Panc1 (cell line): ENCODE measurements at regions not wholly inside any gene's neighbourhood (a gene's known extent, or its start where the extent isn't known, plus 50 kb on each side); places are given as distances from the start of the nearest gene placed in this dataset.

Experiments
- ATAC-seq: fragments of 200-7000 bp; cut with Tn5 transposase; 2 replicates; pipeline ENCODE4 v1.9.1; 2020; ENCODE audit warnings: mild to moderate bottlenecking, moderate library complexity
- BruUV-seq: library from RNA; stranded (reverse); fragments of 400-500 nt; replicated peaks from 2 replicates; lab custom pipeline; 2021; lab: Mats Ljungman, UMichigan
- CTCF ChIA-PET: fragments of 300-600 bp; sonication (Branson Sonifier 250); formaldehyde crosslinking; loops from one replicate; lab custom pipeline; 2022; ENCODE audit warnings: antibody characterized with exemption; lab: Charles Lee
- POLR2A ChIA-PET: fragments of 300-600 bp; sonication (Branson Sonifier 250); formaldehyde crosslinking; loops from one replicate; lab custom pipeline; 2022; ENCODE audit warnings: antibody characterized with exemption; lab: Charles Lee
- DNase-seq: peaks from one replicate; pipeline ENCODE4 v3.0.0-alpha.2; 2010; ENCODE audit warnings: low read depth, low spot score
- H3K27ac ChIP-seq: 2 replicates; pipeline ENCODE4 v1.5.1; 2011; ENCODE audit warnings: mild to moderate bottlenecking, low read length, inconsistent platforms
- H3K27me3 ChIP-seq: fragments of 200-500 bp; sonication (Bioruptor generic); 2 replicates; pipeline ENCODE4 v1.6.0; 2014; ENCODE audit warnings: low read length, inconsistent platforms; ENCODE audit not compliant: control insufficient read depth, insufficient read depth
- H3K36me3 ChIP-seq: fragments of 200-500 bp; sonication (Bioruptor generic); 2 replicates; pipeline ENCODE4 v1.5.1; 2014; ENCODE audit warnings: inconsistent platforms, mild to moderate bottlenecking, low read length, moderate library complexity; ENCODE audit not compliant: control insufficient read depth, insufficient read depth
- H3K4me1 ChIP-seq: 2 replicates; pipeline ENCODE4 v1.5.1; 2011; ENCODE audit warnings: inconsistent platforms, mild to moderate bottlenecking, low read length, moderate library complexity; ENCODE audit not compliant: control insufficient read depth, insufficient read depth
- H3K4me3 ChIP-seq, 2 experiments: 2 replicates each; pipeline ENCODE4 v1.5.1; 2011 to 2012; ENCODE audit warnings: low read depth in 2 of 2, low read length in 2 of 2, mild to moderate bottlenecking in 2 of 2, inconsistent platforms in 1 of 2, moderate library complexity in 1 of 2
- H3K9me3 ChIP-seq: fragments of 200-500 bp; sonication (Bioruptor generic); 2 replicates; pipeline ENCODE4 v1.5.1; 2014; ENCODE audit warnings: low read depth, mild to moderate bottlenecking, inconsistent platforms, low read length, moderate library complexity; ENCODE audit not compliant: control insufficient read depth, insufficient read depth
- CTCF ChIP-seq: fragments of 450-650 bp; IDR thresholded peaks from 2 replicates; pipeline ENCODE4 v1.5.1; 2017; ENCODE audit warnings: mild to moderate bottlenecking
- POLR2AphosphoS5 ChIP-seq: IDR thresholded peaks from 2 replicates; pipeline ENCODE4 v1.6.1; 2012; ENCODE audit warnings: mild to moderate bottlenecking, low read depth, low read length, moderate library complexity
- REST ChIP-seq, 2 experiments: IDR thresholded peaks; 2 replicates each; pipeline ENCODE4 v1.6.1; 2011 to 2012; ENCODE audit warnings: low read depth in 2 of 2, control low read depth in 1 of 2, low read length in 1 of 2, mild to moderate bottlenecking in 1 of 2, moderate library complexity in 1 of 2; ENCODE audit not compliant: insufficient read depth in 1 of 2
- SIN3A ChIP-seq: IDR thresholded peaks from 2 replicates; pipeline ENCODE4 v1.6.1; 2012; ENCODE audit warnings: low read depth, mild to moderate bottlenecking, low read length, moderate library complexity, borderline replicate concordance; ENCODE audit not compliant: insufficient read depth
- TCF7L2 ChIP-seq: IDR thresholded peaks from 2 replicates; pipeline ENCODE4 v1.6.1; 2011; ENCODE audit warnings: mild to moderate bottlenecking, low read depth, low read length, inconsistent platforms
- in situ Hi-C: cut with HindIII; loops from 2 replicates; pipeline ENCODE4 v1.10.0; 2016; ENCODE audit warnings: low sequenced_read_pairs, low pct_unique_long_range_greater_than_20kb
- intact Hi-C: fragments of 100-400 bp; cut with micrococcal nuclease; formaldehyde crosslinking; loops from one replicate; pipeline ENCODE4 v1.10.0; 2022; ENCODE audit not compliant: unreplicated experiment

GRCh38 chr7:25541094-25541821 is 313.0 kb upstream of the NPVF start:
- CTCF ChIA-PET: no interaction called here
- Histone ChIP-seq H3K27me3 (peaks cover 13% of the 10 kb centered on the region), H3K4me1 (no peaks in the 10 kb centered on the region), H3K9me3 (no peaks in the 10 kb centered on the region), H3K27ac (no peak overlapping the region), H3K4me3 (no peak overlapping the region), H3K36me3 (no peaks in the 10 kb centered on the region)
- POLR2A ChIA-PET: no interaction called here
- TF ChIP-seq SIN3A (no peak), CTCF (no peak), TCF7L2 (no peak), REST (IDR thresholded peaks at IDR 0.05; ENCODE audit: insufficient read depth in 1 of 2, low read depth in 2 of 2, low read length in 1 of 2) (no peak), POLR2AphosphoS5 (no peak)
- DNase-seq: no peak
- BruUV-seq: no TSS peak
- intact Hi-C loops (no loop called here), in situ Hi-C loops (no loop called here)
- ATAC-seq: no peak

- in situ Hi-C loops (no loop called here), intact Hi-C loops (no loop called here)
- H3K4me1 ChIP-seq: no peaks in the 10 kb centered on the region
- H3K36me3 ChIP-seq: no peaks in the 10 kb centered on the region
- ATAC-seq (no peak), DNase-seq (no peak)
- H3K4me3 ChIP-seq: no peak overlapping the region
- peaks cover 13% of the 10 kb centered on the region for H3K27me3 ChIP-seq
- CTCF ChIA-PET: no interaction called here
- H3K27ac ChIP-seq: no peak overlapping the region
- no peaks in the 10 kb centered on the region for H3K9me3 ChIP-seq
- POLR2A ChIA-PET: no interaction called here
- no TSS peak for BruUV-seq
- no peak for TF ChIP-seq SIN3A
- TF ChIP-seq CTCF: no peak; the same call in 1 of the 2 replicates
- TF ChIP-seq REST (IDR thresholded peaks at IDR 0.05; ENCODE audit: insufficient read depth in 1 of 2, low read depth in 2 of 2, low read length in 1 of 2): no peak
- no peak for TF ChIP-seq POLR2AphosphoS5
- TF ChIP-seq TCF7L2: no peak
Measured at GRCh38 chr7:25541877-25542276, 313.6 kb upstream of the NPVF start.
